Natural killer cell treated with Interleukin-12 subunit alpha and Interleukin-12 subunit beta and Interleukin-15 and Interleukin-18, amount 100 ng/mL, for 72 hours (primary cell): ENCODE measurements at regions not wholly inside any gene's neighbourhood (a gene's known extent, or its start where the extent isn't known, plus 50 kb on each side); places are given as distances from the start of the nearest gene placed in this dataset.

Experiments used
- ATAC-seq, 2 donors: fragments of 150-1000 bp; cut with Tn5 transposase in 1 of 2; sonication (Bioruptor Pico), chemical (Tn5 transposase) in 1 of 2; 2 replicates each; pipeline ENCODE4 v1.10.0; 2021
- DNase-seq: peaks from one replicate; pipeline ENCODE4 v3.0.0; 2022; ENCODE audit warnings: low spot score
- H3K27ac Mint-ChIP-seq, 2 donors: 1 replicate in 1 of 2; 2 replicates in 1 of 2; pipeline ENCODE4 v1.8.0; 2022; ENCODE audit warnings: mixed read lengths in 2 of 2, mild to moderate bottlenecking in 1 of 2, moderate library complexity in 1 of 2
- H3K27me3 Mint-ChIP-seq, 2 donors: 1 replicate in 1 of 2; 2 replicates in 1 of 2; pipeline ENCODE4 v1.8.0; 2022; ENCODE audit warnings: mixed read lengths in 2 of 2
- H3K36me3 Mint-ChIP-seq: one replicate; pipeline ENCODE4 v1.8.0; 2022; ENCODE audit warnings: mixed read lengths
- H3K4me1 Mint-ChIP-seq, 2 donors: 1 replicate in 1 of 2; 2 replicates in 1 of 2; pipeline ENCODE4 v1.8.0; 2022; ENCODE audit warnings: low read depth in 2 of 2, mixed read lengths in 2 of 2, mild to moderate bottlenecking in 1 of 2
- H3K4me3 Mint-ChIP-seq: one replicate; pipeline ENCODE4 v1.8.0; 2022; ENCODE audit warnings: mixed read lengths
- H3K9me3 Mint-ChIP-seq: 2 replicates; pipeline ENCODE4 v1.8.0; 2022; ENCODE audit warnings: mixed read lengths

DNA sequence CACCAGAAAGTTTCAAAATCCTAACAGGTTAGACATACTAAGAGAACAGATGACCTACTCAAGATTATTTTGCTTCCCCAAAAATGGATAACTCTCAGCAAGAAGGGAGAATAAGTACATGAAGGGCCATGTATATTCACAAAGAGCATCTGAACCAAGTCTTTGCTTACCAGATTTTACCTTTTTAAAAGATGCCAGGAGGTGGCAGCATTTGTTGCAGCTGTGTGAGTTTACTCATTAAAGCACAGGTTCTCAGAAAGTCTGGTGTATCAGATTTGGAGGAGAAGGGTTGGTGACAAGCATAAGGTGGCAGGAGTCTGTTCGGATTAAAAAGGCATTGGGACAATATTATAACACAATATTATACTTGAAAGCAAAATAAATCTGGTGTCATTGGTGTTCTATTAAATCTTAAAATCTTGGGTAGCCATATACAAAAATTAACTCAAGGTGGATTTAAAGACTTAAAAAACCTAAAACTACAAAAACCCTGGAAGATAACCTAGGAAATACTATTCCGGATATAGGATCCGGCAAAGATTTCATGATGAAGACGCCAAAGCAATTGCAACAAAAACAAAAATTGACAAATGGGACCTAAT lies 51.3 kb upstream of the NFKB1 start:
- H3K36me3 Mint-ChIP-seq = no peaks in the 10 kb centered on the region
- peaks cover 8 to 23% of the 10 kb centered on the region in 2 donors for H3K4me1 Mint-ChIP-seq
- no peaks in the 10 kb centered on the region for H3K27me3 Mint-ChIP-seq
- H3K9me3 Mint-ChIP-seq = no peaks in the 10 kb centered on the region
- DNase-seq = peak; percentile 67
- no peak overlapping the region for H3K27ac Mint-ChIP-seq
- peak; percentile 63 to 73 for ATAC-seq
- no peak overlapping the region for H3K4me3 Mint-ChIP-seq

DNA sequence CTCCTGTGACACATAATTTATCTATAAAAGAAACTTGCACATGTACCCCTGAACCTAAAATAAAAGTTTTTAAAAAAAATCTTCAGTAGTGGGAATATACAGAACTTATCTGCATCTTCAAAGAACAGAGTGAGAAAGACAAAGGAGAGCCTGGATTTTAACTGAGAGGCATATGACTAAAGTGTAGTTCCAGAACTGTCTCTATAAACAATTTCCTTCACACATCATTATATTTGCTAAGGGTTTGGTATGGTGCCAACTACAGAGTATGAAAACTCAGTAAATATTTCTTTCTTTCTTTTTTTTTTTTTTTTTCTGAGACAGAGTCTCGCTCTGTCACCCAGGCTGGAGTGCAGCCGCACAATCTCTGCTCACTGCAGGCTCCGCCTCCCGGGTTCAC lies 49.9 kb upstream of the NFKB1 start:
- ATAC-seq (no peak), DNase-seq (no peak)
- no peaks in the 10 kb centered on the region for H3K27me3 Mint-ChIP-seq
- H3K4me3 Mint-ChIP-seq = no peak overlapping the region
- peaks cover 8 to 23% of the 10 kb centered on the region in 2 donors for H3K4me1 Mint-ChIP-seq
- no peak overlapping the region for H3K27ac Mint-ChIP-seq
- H3K36me3 Mint-ChIP-seq = no peaks in the 10 kb centered on the region
- no peaks in the 10 kb centered on the region for H3K9me3 Mint-ChIP-seq
